Stimulated activated CD8-positive, alpha-beta memory T cell treated with anti-CD3 and anti-CD28 coated beads, Interleukin-4, amount 100 ng/mL, for 4 hours (primary cell): ENCODE measurements at regions not wholly inside any gene's neighbourhood (a gene's known extent, or its start where the extent isn't known, plus 50 kb on each side); places are given as distances from the start of the nearest gene placed in this dataset.
"Not testable (repeated sequence)": the region's sequence is repeated elsewhere in the genome, so short reads cannot be mapped to it uniquely, and the experiment has no call there.

Experiments used
- DNase-seq, 2 donors: peaks; one replicate each; pipeline ENCODE4 v3.0.0-alpha.2; 2020; ENCODE audit warnings: low read depth in 2 of 2, low spot score in 1 of 2

DNA sequence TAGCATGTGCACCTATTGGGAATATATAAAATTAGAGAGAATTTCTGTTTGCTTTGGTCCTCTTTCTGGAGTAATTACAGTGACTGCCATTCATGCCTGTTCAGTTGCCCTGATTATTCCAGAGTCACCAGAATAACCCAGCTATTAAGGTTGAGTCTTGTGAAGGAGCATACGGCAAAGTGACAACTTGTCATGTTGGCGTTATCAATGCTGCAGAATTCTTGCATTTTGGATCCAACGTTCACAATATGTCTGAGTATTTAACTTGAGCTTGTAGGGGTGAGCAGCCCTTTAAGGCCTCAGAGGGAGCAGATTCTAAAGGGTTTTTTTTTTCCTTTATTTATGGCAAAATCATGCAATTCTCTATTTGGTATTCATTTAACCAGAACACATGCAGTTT lies 419.4 kb upstream of the MGMT start:
- no peak for DNase-seq

GRCh38 chr10:129048513-129048912 lies 418.5 kb upstream of the MGMT start:
- no peak for DNase-seq

GRCh38 chr10:129049501-129049900 lies 417.5 kb upstream of the MGMT start:
- DNase-seq = no peak

DNA sequence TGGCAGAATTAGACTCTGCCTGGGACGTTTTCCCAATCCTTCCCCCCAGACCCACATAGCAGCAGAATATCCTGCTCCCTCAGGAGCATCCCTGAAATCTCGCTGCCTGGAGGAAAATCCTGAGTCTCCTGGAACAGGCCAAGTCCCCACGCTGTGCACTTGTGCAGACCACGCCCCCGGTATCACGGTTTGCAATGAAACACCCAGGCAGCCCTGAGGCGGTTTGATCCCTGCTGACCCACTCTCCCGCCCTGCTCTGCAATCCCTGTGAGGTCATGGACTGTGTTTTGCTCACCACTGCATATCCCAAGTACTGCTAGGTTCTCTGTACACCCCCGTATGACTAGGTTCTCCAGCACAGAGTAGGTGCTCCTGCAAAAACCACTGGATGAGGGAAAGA lies 411.8 kb upstream of the MGMT start:
- DNase-seq = no peak

GRCh38 chr10:129055986-129056385 lies 411.1 kb upstream of the MGMT start:
- no peak for DNase-seq

- no peak for DNase-seq
These were observed 410.0 kb upstream of the MGMT start for GRCh38 chr10:129056734-129057689.

GRCh38 chr10:129057856-129058663 lies 409.0 kb upstream of the MGMT start:
- peak in 1 of 2 donors; percentile 18 for DNase-seq

DNA sequence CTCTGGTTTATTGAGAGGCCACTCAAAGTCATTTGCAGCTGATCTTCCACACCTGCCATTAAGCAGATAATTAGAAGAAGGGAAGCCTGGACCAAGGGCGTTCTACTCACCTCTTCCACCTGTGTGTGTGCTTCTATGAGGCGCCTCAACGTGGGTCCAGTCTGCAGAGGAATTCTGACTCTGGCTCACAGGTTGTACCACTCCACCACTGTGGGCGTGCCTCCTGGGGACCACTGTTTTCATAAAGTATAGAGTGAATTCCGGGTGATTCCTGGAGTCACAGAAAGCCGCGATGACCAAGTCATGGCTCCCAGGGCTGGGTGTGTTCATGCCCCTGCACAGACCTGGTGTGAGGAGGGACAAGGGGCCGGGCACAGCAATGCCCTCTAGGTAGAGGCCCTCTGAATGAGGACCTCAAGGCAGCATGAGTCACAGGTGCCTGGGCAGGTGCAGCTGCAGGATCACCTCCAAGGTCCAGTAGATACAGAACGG lies 408.3 kb upstream of the MGMT start:
- no peak for DNase-seq

GRCh38 chr10:129059977-129060376 lies 407.1 kb upstream of the MGMT start:
- no peak for DNase-seq

GRCh38 chr10:129063212-129063611 lies 403.8 kb upstream of the MGMT start:
- DNase-seq = no peak

DNA sequence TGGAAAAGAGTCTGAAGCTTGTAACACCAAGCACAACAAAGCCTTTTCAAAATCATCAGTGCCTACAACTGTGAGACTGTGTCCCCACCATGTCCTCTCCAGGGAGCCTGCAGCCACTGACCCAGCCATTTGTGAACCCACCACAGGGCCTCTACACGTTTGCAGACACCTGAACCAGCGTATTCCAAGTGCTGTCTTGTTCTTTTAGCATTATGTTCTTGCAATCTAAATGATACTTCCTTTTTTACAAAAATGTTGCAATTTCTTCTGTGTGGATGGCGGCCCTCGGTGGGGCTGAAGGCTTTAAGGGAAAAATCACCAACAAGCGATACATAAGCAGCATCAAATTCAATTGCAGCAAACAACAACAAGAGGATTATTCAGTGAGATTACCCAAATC lies 403.2 kb upstream of the MGMT start:
- DNase-seq = no peak

GRCh38 chr10:129066529-129066928 lies 400.5 kb upstream of the MGMT start:
- DNase-seq = not testable (repeated sequence)

DNA sequence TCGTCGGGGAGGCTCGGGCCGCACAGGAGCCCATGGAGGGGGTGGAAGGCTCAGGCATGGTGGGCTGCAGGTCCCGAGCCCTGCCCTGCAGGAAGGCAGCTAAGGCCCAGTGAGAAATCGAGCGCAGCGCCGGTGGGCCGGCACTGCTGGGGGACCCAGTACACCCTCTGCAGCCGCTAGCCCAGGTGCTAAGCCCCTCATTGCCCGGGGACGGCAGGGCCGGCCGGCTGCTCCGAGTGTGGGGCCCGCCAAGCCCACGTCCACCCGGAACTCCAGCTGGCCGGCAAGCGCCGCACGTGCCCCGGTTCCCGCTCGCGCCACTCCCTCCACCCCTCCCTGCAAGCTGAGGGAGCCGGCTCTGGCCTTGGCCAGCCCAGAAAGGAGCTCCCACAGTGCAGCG lies 395.6 kb upstream of the MGMT start:
- not testable (repeated sequence) for DNase-seq

DNA sequence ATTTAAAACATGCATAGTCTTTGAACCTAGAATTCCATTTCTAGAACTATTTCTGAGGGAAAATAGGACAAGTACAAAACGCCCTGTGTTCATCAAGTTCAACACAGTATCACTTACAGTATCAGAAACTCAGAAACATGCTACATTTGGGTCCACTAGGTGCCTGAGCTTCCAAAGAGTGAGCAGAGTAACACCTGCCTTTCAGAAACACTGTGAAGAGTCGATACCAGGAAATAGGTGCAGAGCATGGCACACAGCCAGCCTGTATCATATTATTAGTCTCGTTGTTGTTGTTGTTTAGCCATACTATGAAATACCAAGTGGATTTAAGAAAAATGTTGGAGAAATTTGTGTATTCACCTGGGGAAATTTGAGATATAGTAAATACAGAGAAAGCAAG lies 392.1 kb upstream of the MGMT start:
- no peak for DNase-seq

DNA sequence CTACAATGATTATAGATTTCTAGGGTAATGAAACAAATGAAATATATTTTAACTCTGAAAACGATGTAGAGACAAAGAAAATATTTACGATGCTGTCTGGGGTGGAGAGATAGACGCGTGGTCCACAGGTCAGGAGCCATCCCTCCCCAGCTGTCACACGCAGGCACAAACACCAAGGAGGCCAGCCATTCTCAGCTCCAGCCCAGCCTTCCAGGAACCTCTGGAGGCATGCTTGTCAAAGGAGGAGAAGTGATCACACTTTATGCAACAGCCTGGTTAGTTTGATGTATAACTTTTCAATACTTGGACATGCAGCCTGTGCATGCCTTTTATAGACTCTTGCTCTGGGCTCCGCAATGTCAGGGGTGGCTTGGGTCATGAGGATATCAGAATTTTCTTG lies 391.5 kb upstream of the MGMT start:
- no peak for DNase-seq

DNA sequence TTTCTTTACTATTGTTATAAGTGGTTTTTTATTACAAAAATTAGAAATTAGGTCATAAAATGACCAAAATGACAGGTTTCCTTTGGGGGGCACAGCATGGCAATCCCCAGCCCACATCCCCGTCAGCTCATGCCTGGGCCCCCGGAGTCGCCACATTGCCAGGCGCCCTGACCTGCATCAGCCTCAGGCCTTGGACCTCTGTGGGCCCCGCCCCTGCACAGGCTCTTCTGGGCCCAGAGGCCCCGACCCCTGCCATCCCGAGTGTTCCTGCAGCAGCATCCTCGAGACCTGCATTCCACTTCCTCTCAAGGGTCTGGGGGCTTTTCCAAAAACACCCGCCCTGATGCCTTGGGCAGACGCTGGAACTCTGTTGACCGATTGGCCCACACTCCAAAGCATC lies 391.1 kb upstream of the MGMT start:
- DNase-seq = no peak

DNA sequence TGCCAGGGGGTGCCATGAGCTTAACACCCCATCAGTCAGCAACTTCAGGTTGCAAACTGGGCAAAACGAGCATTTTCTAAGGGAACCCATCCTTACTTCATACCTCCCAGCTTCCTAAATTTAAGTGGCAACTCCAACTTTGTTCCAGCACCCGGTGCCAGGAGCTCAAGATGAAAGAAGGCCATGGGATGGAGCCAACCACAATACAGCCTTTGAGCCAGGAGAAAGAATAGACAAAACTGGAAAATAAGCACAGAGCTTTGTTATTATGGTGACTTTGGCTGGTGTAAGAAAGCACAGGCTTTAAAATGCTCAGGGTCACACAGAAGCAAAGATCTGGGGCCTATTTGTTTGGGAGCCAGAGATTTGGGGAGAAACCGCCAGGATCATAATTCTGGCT lies 388.7 kb upstream of the MGMT start:
- no peak for DNase-seq

DNA sequence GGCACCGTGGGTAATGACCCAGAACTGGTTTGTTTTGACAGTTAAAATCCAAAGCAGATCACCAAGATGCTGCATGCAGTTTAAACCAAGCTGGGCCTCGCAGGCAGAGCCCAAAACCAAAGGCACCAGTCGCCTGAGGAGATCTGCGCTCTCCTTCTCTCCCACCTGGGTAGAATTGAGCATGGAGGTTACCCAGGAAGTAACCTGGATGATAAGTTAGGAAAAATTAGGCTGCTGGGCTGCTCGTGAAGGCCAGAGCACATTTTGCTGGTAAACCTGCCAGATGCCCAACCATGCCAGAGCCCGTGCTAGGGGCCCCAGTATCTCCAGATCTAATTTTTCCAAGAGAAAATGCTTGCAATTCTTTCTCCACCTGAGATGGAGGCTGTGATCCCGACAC lies 388.3 kb upstream of the MGMT start:
- no peak for DNase-seq

GRCh38 chr10:129079705-129080104 lies 387.3 kb upstream of the MGMT start:
- no peak for DNase-seq

- DNase-seq = no peak
These were observed 381.2 kb upstream of the MGMT start for GRCh38 chr10:129085811-129086210.

DNA sequence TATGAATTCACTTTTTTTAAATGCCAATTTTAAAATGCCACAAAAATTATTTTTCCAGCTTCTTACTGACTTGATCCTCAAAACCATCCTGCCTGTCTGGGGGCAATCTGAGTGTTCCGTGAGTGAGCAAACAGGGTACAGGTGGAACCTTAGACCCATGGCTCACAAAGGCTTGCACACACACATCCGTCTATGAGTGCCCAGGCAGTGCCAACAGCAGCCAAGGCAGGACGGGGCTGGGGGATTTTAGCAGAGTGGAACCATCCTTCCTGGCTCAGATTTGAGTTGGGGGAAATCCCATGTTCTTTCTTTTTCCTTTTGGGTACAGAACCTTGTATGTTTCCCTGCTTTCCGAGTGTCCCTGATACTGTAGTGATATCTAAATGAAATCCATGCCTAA lies 377.7 kb upstream of the MGMT start:
- no peak for DNase-seq

DNA sequence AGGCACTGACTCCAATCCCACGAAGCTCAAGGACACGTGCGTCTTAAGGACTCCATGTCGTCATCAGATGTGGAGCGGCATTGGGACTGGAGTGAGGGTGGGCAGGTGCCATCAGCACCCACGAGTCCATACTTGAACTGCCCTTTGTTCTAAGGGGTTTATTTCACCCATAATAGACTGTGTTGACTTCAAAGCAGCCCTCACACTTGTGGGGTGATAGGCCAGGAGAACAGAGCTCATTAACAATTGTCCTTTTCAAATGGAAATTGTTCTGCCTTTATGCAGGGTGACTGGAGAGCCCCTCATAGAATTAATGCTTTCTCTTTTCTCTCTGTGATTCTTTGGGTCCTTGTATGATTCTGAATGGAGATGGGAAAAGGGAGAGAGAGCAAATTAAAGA lies 376.9 kb upstream of the MGMT start:
- DNase-seq = no peak
